H1 (cell line): ENCODE measurements at regions not wholly inside any gene's neighbourhood (a gene's known extent, or its start where the extent isn't known, plus 50 kb on each side); places are given as distances from the start of the nearest gene placed in this dataset.

Source experiments
- CTCF ChIA-PET: fragments of 300-600 bp; sonication (Branson Sonifier 250); formaldehyde crosslinking; loops from one replicate; lab custom pipeline; 2021; ENCODE audit not compliant: partially characterized antibody; lab: Charles Lee
- POLR2A ChIA-PET: fragments of 300-600 bp; sonication (Branson Sonifier 250); formaldehyde crosslinking; loops from one replicate; lab custom pipeline; 2021; ENCODE audit warnings: inconsistent platforms; ENCODE audit not compliant: partially characterized antibody; lab: Charles Lee
- DNase-seq, 2 experiments: peaks; one replicate each; pipeline versions ENCODE4 v3.0.0 to v3.0.0-alpha.2; 2010 to 2022; ENCODE audit warnings: low spot score in 2 of 2, low read depth in 1 of 2, mixed read lengths in 1 of 2
- FAIRE-seq: peaks from 2 replicates; lab custom pipeline; 2011; peaks lifted over from hg19 to GRCh38; lab: Jason Lieb, UNC
- H2AFZ ChIP-seq: 2 replicates; pipeline ENCODE4 v1.8.1; 2012; ENCODE audit warnings: low read length, inconsistent platforms
- H2AK5ac ChIP-seq: 2 replicates; pipeline ENCODE4 v1.6.1; 2013; ENCODE audit warnings: low read depth, low read length
- H2BK120ac ChIP-seq: replicated peaks from 2 replicates; pipeline ENCODE3; 2013; ENCODE audit warnings: low read depth, low read length, inconsistent platforms
- H2BK12ac ChIP-seq: 2 replicates; pipeline ENCODE4 v1.6.1; 2013; ENCODE audit warnings: low read depth, low read length
- H2BK15ac ChIP-seq: 2 replicates; pipeline ENCODE4 v1.6.1; 2013; ENCODE audit warnings: low read length
- H2BK20ac ChIP-seq: 2 replicates; pipeline ENCODE4 v1.6.1; 2013; ENCODE audit warnings: low read length
- H2BK5ac ChIP-seq: 2 replicates; pipeline ENCODE4 v1.6.1; 2013; ENCODE audit warnings: low read depth, low read length
- H3K14ac ChIP-seq: 2 replicates; pipeline ENCODE4 v1.6.1; 2013; ENCODE audit warnings: inconsistent platforms; ENCODE audit not compliant: insufficient read length
- H3K18ac ChIP-seq: 2 replicates; pipeline ENCODE4 v1.6.1; 2013; ENCODE audit warnings: low read length; ENCODE audit errors: extremely low read depth
- H3K23ac ChIP-seq: 2 replicates; pipeline ENCODE4 v1.6.1; 2013; ENCODE audit warnings: inconsistent platforms; ENCODE audit not compliant: insufficient read length
- H3K23me2 ChIP-seq: 2 replicates; pipeline ENCODE4 v1.6.1; 2013; ENCODE audit warnings: low read depth, low read length
- H3K27ac ChIP-seq: 2 replicates; pipeline ENCODE4 v1.6.1; 2011; ENCODE audit warnings: low read depth, low read length, inconsistent platforms
- H3K27me3 ChIP-seq, 4 experiments: replicated peaks in 1 of 4; 1 replicate in 1 of 4; 2 replicates in 3 of 4; pipeline versions ENCODE4 v1.6.1 to v1.8.1; 2011 to 2013; ENCODE audit warnings: low read length in 3 of 4, mild to moderate bottlenecking in 3 of 4, inconsistent platforms in 2 of 4, mixed read lengths in 2 of 4, moderate library complexity in 1 of 4; ENCODE audit not compliant: control insufficient read depth in 3 of 4, insufficient read depth in 3 of 4; ENCODE audit errors: extremely low read depth in 1 of 4
- H3K36me3 ChIP-seq, 4 experiments: 2 replicates each; pipeline versions ENCODE4 v1.6.1 to v1.8.1; 2011 to 2013; ENCODE audit warnings: mild to moderate bottlenecking in 4 of 4, low read length in 3 of 4, moderate library complexity in 2 of 4, control low read depth in 1 of 4, inconsistent platforms in 1 of 4; ENCODE audit not compliant: insufficient read depth in 4 of 4, control insufficient read depth in 2 of 4
- H3K4ac ChIP-seq: replicated peaks from 2 replicates; pipeline ENCODE3; 2013; ENCODE audit warnings: low read length, low read depth, mixed read lengths, inconsistent platforms; ENCODE audit not compliant: insufficient read length
- H3K4me1 ChIP-seq, 4 experiments: replicated peaks in 1 of 4; 1 replicate in 1 of 4; 2 replicates in 3 of 4; pipeline versions ENCODE4 v1.6.1 to v1.8.1; 2011 to 2013; ENCODE audit warnings: low read length in 3 of 4, inconsistent platforms in 2 of 4, mixed read lengths in 1 of 4; ENCODE audit not compliant: insufficient read depth in 4 of 4, control insufficient read depth in 3 of 4
- H3K4me2 ChIP-seq, 2 experiments: 2 replicates each; pipeline versions ENCODE4 v1.6.1 to v1.8.1; 2011 to 2013; ENCODE audit warnings: low read depth in 2 of 2, low read length in 2 of 2, control low read depth in 1 of 2, inconsistent platforms in 1 of 2, mild to moderate bottlenecking in 1 of 2; ENCODE audit not compliant: insufficient read depth in 1 of 2
- H3K4me3 ChIP-seq, 4 experiments: fragments of 200-600, 300-600 bp in 1 of 4; sonication (generic), shearing (Covaris generic), sonication (Bioruptor Twin) in 1 of 4; 2 replicates each; pipeline versions ENCODE4 v1.5.1 to v1.8.1; 2011 to 2016; ENCODE audit warnings: low read length in 4 of 4, low read depth in 3 of 4, control low read depth in 2 of 4, inconsistent platforms in 2 of 4, mild to moderate bottlenecking in 2 of 4, mixed read lengths in 1 of 4, moderate library complexity in 1 of 4; ENCODE audit not compliant: insufficient read depth in 2 of 4; ENCODE audit errors: extremely low read depth in 1 of 4
- H3K56ac ChIP-seq: replicated peaks from 2 replicates; pipeline ENCODE3; 2013; ENCODE audit warnings: low read depth, mild to moderate bottlenecking, mixed read lengths, low read length, inconsistent platforms; ENCODE audit not compliant: insufficient read length
- H3K79me1 ChIP-seq: 2 replicates; pipeline ENCODE4 v1.6.1; 2013; ENCODE audit warnings: low read depth, low read length, control low read depth
- H3K79me2 ChIP-seq, 2 experiments: 2 replicates each; pipeline versions ENCODE4 v1.6.1 to v1.8.1; 2012 to 2013; ENCODE audit warnings: low read length in 2 of 2, mild to moderate bottlenecking in 2 of 2, inconsistent platforms in 1 of 2; ENCODE audit not compliant: insufficient read depth in 2 of 2, control insufficient read depth in 1 of 2
- H3K9ac ChIP-seq, 4 experiments: replicated peaks in 1 of 4; 1 replicate in 1 of 4; 2 replicates in 3 of 4; pipeline versions ENCODE4 v1.6.1 to v1.8.1; 2011 to 2013; ENCODE audit warnings: low read depth in 3 of 4, low read length in 3 of 4, control low read depth in 2 of 4, mild to moderate bottlenecking in 2 of 4, moderate library complexity in 2 of 4, inconsistent platforms in 1 of 4; ENCODE audit errors: extremely low read depth in 1 of 4
- H3K9me3 ChIP-seq, 2 experiments: 2 replicates each; pipeline versions ENCODE4 v1.6.1 to v1.8.1; 2012 to 2013; ENCODE audit warnings: mild to moderate bottlenecking in 2 of 2, moderate library complexity in 2 of 2, control low read depth in 1 of 2, inconsistent platforms in 1 of 2, low read depth in 1 of 2, low read length in 1 of 2, mixed read lengths in 1 of 2; ENCODE audit not compliant: insufficient read depth in 2 of 2
- H4K20me1 ChIP-seq, 2 experiments: replicated peaks in 1 of 2; 2 replicates each; pipeline versions ENCODE3 to v1.8.1; 2011 to 2013; ENCODE audit warnings: inconsistent platforms in 2 of 2, low read length in 2 of 2, mild to moderate bottlenecking in 1 of 2; ENCODE audit not compliant: insufficient read depth in 2 of 2, control insufficient read depth in 1 of 2
- H4K5ac ChIP-seq: 2 replicates; pipeline ENCODE4 v1.6.1; 2013; ENCODE audit warnings: low read length, low read depth, mixed read lengths, inconsistent platforms; ENCODE audit not compliant: insufficient read length
- H4K8ac ChIP-seq: 2 replicates; pipeline ENCODE4 v1.8.0; 2013; ENCODE audit warnings: mild to moderate bottlenecking, moderate library complexity, low read length, inconsistent platforms; ENCODE audit not compliant: insufficient read depth; ENCODE audit errors: extremely low read depth
- H4K91ac ChIP-seq: replicated peaks from 2 replicates; pipeline ENCODE3; 2013; ENCODE audit warnings: low read length, mixed read lengths, inconsistent platforms; ENCODE audit not compliant: insufficient read length
- ATF3 ChIP-seq: IDR thresholded peaks from 2 replicates; pipeline ENCODE4 v1.6.1; 2011; ENCODE audit warnings: low read depth, mild to moderate bottlenecking, low read length; ENCODE audit not compliant: insufficient read depth
- CTCF ChIP-seq, 3 experiments: IDR thresholded peaks; 1 replicate in 2 of 3; 2 replicates in 1 of 3; pipeline versions ENCODE4 v1.5.1 to v1.6.1; 2011; ENCODE audit warnings: low read length in 3 of 3, mild to moderate bottlenecking in 3 of 3, inconsistent platforms in 2 of 3, low read depth in 1 of 3, moderate library complexity in 1 of 3; ENCODE audit not compliant: insufficient read depth in 1 of 3; ENCODE audit errors: control extremely low read depth in 1 of 3
- HDAC6 ChIP-seq: IDR thresholded peaks from one replicate; pipeline ENCODE4 v1.7.1; 2012; ENCODE audit warnings: low read depth, mild to moderate bottlenecking, inconsistent platforms, low read length, moderate library complexity
- POU5F1 ChIP-seq: IDR thresholded peaks from 2 replicates; pipeline ENCODE4 v1.6.1; 2011; ENCODE audit warnings: low read depth, mild to moderate bottlenecking, low read length, moderate library complexity
- WGBS, 2 experiments: shearing (Covaris generic) in 1 of 2; methylation state at CpG; one replicate each; pipeline versions ENCODE4 v1.1.6 to v1.1.7; 2013 to 2015; ENCODE audit warnings: low lambda C conversion rate in 2 of 2, mixed read lengths in 2 of 2, inconsistent platforms in 1 of 2, low coverage in 1 of 2, missing lambda C conversion rate in 1 of 2; ENCODE audit not compliant: insufficient replicate concordance in 2 of 2, insufficient coverage in 1 of 2, insufficient read length in 1 of 2; ENCODE audit errors: extremely low coverage in 1 of 2, missing lambda C conversion rate in 1 of 2; 5-methylcytosine and 5-hydroxymethylcytosine counted together

GRCh38 chr1:118556936-118557335 lies 371.9 kb upstream of the SPAG17 start:
- Histone ChIP-seq H2BK120ac (no peak overlapping the region), H2BK20ac (no peak overlapping the region), H3K27ac (no peak overlapping the region), H3K36me3 (no peaks in the 10 kb centered on the region), H2AK5ac (no peak overlapping the region), H2AFZ (no peak overlapping the region), H3K56ac (no peak overlapping the region), H3K27me3 (no peaks in the 10 kb centered on the region), H3K18ac (no peak overlapping the region), H3K79me2 (no peaks in the 10 kb centered on the region), H2BK5ac (no peak overlapping the region), H3K4me3 (no peak overlapping the region), H4K20me1 (no peaks in the 10 kb centered on the region), H4K8ac (no peak overlapping the region), H3K14ac (no peak overlapping the region), H3K23me2 (no peaks in the 10 kb centered on the region; the same call in 1 of the 2 replicates), H2BK12ac (no peak overlapping the region), H4K5ac (no peak overlapping the region), H3K9me3 (no peaks in the 10 kb centered on the region), H2BK15ac (no peak overlapping the region), H3K23ac (no peak overlapping the region), H3K4ac (no peak overlapping the region), H3K79me1 (no peaks in the 10 kb centered on the region), H3K9ac (no peak overlapping the region), H3K4me1 (no peaks in the 10 kb centered on the region), H3K4me2 (no peak overlapping the region), H4K91ac (no peak overlapping the region)
- TF ChIP-seq CTCF (IDR thresholded peaks at IDR 0.05; ENCODE audit: control extremely low read depth in 1 of 3, insufficient read depth in 1 of 3, low read depth in 1 of 3, low read length in 3 of 3) (no peak), HDAC6 (no peak), POU5F1 (no peak), ATF3 (no peak)
- DNase-seq: no peak
- WGBS, 2 experiments: 85% methylated on average over 2 of the region's 2 CpGs; no CpG with 5 or more reads in 1 of the 2 experiments
- FAIRE-seq: no peak
- ChIA-PET CTCF (no interaction called here), POLR2A (no interaction called here)
